OCI-LY7 (cell line): ENCODE measurements at regions not wholly inside any gene's neighbourhood (a gene's known extent, or its start where the extent isn't known, plus 50 kb on each side); places are given as distances from the start of the nearest gene placed in this dataset.

ENCODE experiments used
- BruUV-seq: library from RNA; stranded (reverse); fragments of 400-500 nt; replicated peaks from 2 replicates; lab custom pipeline; 2021; lab: Mats Ljungman, UMichigan
- CTCF ChIA-PET: fragments of 300-600 bp; sonication (Branson Sonifier 250); formaldehyde crosslinking; loops from one replicate; lab custom pipeline; 2022; ENCODE audit warnings: antibody characterized with exemption; ENCODE audit not compliant: unreplicated experiment; lab: Charles Lee
- POLR2A ChIA-PET: fragments of 300-600 bp; sonication (Branson Sonifier 250); formaldehyde crosslinking; loops from one replicate; lab custom pipeline; 2022; ENCODE audit warnings: antibody characterized with exemption; lab: Charles Lee
- DNase-seq: peaks from one replicate; pipeline ENCODE4 v3.0.0-alpha.2; 2015; ENCODE audit warnings: low spot score
- H2AFZ ChIP-seq: fragments of 200-600 bp; sonication (generic), shearing (Covaris generic); 2 replicates; pipeline ENCODE4 v1.6.1; 2014; ENCODE audit warnings: mild to moderate bottlenecking, antibody characterized with exemption, low read length, moderate library complexity
- H3K27ac ChIP-seq: fragments of 200-600 bp; sonication (generic); 2 replicates; pipeline ENCODE4 v1.5.1; 2014; ENCODE audit warnings: mixed run types, low read depth, mild to moderate bottlenecking, moderate library complexity, low read length, inconsistent platforms; ENCODE audit not compliant: poor library complexity, severe bottlenecking
- H3K36me3 ChIP-seq: fragments of 200-600 bp; sonication (generic); 2 replicates; pipeline ENCODE4 v1.6.1; 2014; ENCODE audit warnings: mild to moderate bottlenecking, antibody characterized with exemption, low read length, moderate library complexity, mixed read lengths; ENCODE audit not compliant: insufficient read depth
- H3K4me1 ChIP-seq: fragments of 200-600 bp; sonication (generic); 2 replicates; pipeline ENCODE4 v1.5.1; 2014; ENCODE audit warnings: mild to moderate bottlenecking, low read length; ENCODE audit not compliant: insufficient read depth, poor library complexity, severe bottlenecking
- H3K4me2 ChIP-seq: fragments of 200-600 bp; sonication (generic); 2 replicates; pipeline ENCODE4 v1.6.1; 2014; ENCODE audit warnings: mild to moderate bottlenecking, low read length
- H3K4me3 ChIP-seq: fragments of 200-600 bp; sonication (generic); 2 replicates; pipeline ENCODE4 v1.5.1; 2014; ENCODE audit warnings: mild to moderate bottlenecking, low read depth, low read length; ENCODE audit not compliant: poor library complexity, severe bottlenecking
- H3K79me2 ChIP-seq: fragments of 200-600 bp; sonication (generic); 2 replicates; pipeline ENCODE4 v1.6.1; 2016; ENCODE audit warnings: low read depth, mild to moderate bottlenecking, low read length, moderate library complexity, mixed read lengths; ENCODE audit not compliant: insufficient read depth
- H3K9me2 ChIP-seq: fragments of 200-600 bp; sonication (generic); 2 replicates; pipeline ENCODE4 v1.6.1; 2016; ENCODE audit warnings: mild to moderate bottlenecking, low read length, mixed read lengths; ENCODE audit not compliant: insufficient read depth
- H3K9me3 ChIP-seq: fragments of 200-600 bp; sonication (generic); 2 replicates; pipeline ENCODE4 v1.6.1; 2014; ENCODE audit warnings: mild to moderate bottlenecking, mixed run types, low read length, mixed read lengths
- H4K20me1 ChIP-seq: fragments of 200-600 bp; sonication (generic); 2 replicates; pipeline ENCODE4 v1.6.1; 2014; ENCODE audit warnings: mild to moderate bottlenecking, antibody characterized with exemption, low read length, moderate library complexity, mixed read lengths; ENCODE audit not compliant: insufficient read depth
- EZH2phosphoT487 ChIP-seq: fragments of 200-600 bp; sonication (generic); IDR thresholded peaks from 2 replicates; pipeline ENCODE4 v1.6.1; 2018; ENCODE audit warnings: low read depth, borderline replicate concordance, mild to moderate bottlenecking, mixed run types, antibody characterized with exemption, low read length, moderate library complexity, mixed read lengths
- intact Hi-C: fragments of 100-400 bp; cut with micrococcal nuclease; formaldehyde crosslinking; loops from one replicate; pipeline ENCODE4 v1.10.0; 2022; ENCODE audit not compliant: unreplicated experiment
- TF ChIP-seq, protein P1 (sequence below): fragments of 200-600 bp; sonication (generic); conservative IDR thresholded peaks from 2 replicates; pipeline ENCODE4 v1.5.1; 2014; ENCODE audit warnings: mild to moderate bottlenecking, antibody characterized with exemption, low read length, moderate library complexity, mixed read lengths

DNA sequence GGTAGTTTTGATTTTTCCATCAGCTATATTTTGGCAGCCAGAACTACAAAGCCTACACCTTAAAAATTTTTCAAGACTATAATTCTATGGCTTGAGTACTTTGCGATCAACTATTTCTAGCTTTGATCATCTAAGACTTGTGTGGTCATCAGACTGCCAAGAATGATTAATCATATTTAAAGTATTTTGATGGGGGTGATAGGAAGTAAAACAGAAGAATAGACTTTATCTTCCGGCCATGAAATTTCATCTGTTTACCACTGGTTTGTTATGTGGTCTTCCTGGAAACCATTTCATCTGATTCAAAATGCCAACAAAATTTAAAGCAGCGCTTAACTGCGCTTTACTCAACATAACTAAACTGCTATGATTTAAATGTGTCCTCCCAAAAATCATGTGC lies 706.8 kb downstream of the TRHDE start:
- intact Hi-C loops, result no loop called here
- POLR2A ChIA-PET, result no interaction called here
- Histone ChIP-seq H3K4me1 (no peaks in the 10 kb centered on the region), H4K20me1 (no peaks in the 10 kb centered on the region), H3K4me2 (no peak overlapping the region), H3K27ac (no peak overlapping the region), H3K9me2 (no peaks in the 10 kb centered on the region), H3K9me3 (no peaks in the 10 kb centered on the region), H3K4me3 (no peak overlapping the region), H3K79me2 (no peaks in the 10 kb centered on the region), H3K36me3 (no peaks in the 10 kb centered on the region), H2AFZ (no peak overlapping the region)
- no peak for TF ChIP-seq EZH2phosphoT487
- TF ChIP-seq, protein P1, sequence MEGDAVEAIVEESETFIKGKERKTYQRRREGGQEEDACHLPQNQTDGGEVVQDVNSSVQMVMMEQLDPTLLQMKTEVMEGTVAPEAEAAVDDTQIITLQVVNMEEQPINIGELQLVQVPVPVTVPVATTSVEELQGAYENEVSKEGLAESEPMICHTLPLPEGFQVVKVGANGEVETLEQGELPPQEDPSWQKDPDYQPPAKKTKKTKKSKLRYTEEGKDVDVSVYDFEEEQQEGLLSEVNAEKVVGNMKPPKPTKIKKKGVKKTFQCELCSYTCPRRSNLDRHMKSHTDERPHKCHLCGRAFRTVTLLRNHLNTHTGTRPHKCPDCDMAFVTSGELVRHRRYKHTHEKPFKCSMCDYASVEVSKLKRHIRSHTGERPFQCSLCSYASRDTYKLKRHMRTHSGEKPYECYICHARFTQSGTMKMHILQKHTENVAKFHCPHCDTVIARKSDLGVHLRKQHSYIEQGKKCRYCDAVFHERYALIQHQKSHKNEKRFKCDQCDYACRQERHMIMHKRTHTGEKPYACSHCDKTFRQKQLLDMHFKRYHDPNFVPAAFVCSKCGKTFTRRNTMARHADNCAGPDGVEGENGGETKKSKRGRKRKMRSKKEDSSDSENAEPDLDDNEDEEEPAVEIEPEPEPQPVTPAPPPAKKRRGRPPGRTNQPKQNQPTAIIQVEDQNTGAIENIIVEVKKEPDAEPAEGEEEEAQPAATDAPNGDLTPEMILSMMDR, result no peak
- no TSS peak for BruUV-seq
- CTCF ChIA-PET, result no interaction called here
- DNase-seq, result no peak

DNA sequence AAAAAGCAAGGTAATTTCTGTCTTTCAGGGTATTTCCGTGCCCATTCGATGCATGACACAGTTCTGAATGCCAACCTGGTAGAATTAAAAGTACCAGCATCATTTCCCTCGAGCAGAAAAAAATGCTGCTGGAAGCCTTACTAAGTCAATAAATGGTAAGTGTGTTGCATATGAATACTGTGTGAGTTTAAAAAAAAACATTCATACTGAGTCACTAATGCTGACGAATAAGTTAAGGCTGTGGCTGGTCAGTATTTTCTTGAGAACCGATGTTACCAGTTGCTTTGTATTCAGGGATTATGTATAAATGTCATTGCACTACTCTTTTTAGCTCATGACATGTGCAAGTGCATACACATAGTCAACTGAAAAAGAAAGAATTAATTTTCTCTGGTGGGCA lies 710.2 kb downstream of the TRHDE start:
- H3K79me2 ChIP-seq, result no peaks in the 10 kb centered on the region
- no peak for DNase-seq
- H3K4me3 ChIP-seq, result no peak overlapping the region
- no peaks in the 10 kb centered on the region for H3K9me3 ChIP-seq
- no peak overlapping the region for H2AFZ ChIP-seq
- intact Hi-C loops, result no loop called here
- no peak overlapping the region for H3K27ac ChIP-seq
- ChIA-PET POLR2A (no interaction called here), CTCF (no interaction called here)
- no peaks in the 10 kb centered on the region for H3K9me2 ChIP-seq
- no peaks in the 10 kb centered on the region for H4K20me1 ChIP-seq
- BruUV-seq, result no TSS peak
- no peaks in the 10 kb centered on the region for H3K36me3 ChIP-seq
- H3K4me1 ChIP-seq, result no peaks in the 10 kb centered on the region
- TF ChIP-seq EZH2phosphoT487, result no peak
- TF ChIP-seq, protein P1, result no peak
- no peak overlapping the region for H3K4me2 ChIP-seq

DNA sequence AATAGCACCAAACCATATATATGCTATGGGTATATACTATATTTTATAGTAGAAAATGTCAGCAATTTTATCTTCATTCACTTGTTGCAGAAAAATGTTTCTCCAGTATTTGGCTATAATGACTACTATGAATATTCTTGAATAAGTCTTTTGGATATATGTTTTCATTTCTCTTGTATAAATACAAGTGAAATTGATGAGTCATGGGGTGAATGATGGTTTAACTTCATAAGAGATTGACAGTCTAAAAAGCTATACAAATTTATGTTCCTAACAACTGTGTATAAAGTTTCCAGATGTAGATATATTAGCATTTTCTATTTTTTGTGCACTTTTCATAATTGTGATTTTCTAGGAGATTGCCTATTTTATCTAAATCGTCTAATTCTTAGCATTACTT lies 714.8 kb downstream of the TRHDE start:
- no peak overlapping the region for H2AFZ ChIP-seq
- H3K4me2 ChIP-seq, result no peak overlapping the region
- no peak for TF ChIP-seq EZH2phosphoT487
- TF ChIP-seq, protein P1, result no peak
- intact Hi-C loops, result no loop called here
- no TSS peak for BruUV-seq
- no peaks in the 10 kb centered on the region for H3K4me1 ChIP-seq
- CTCF ChIA-PET, result no interaction called here
- no peak overlapping the region for H3K27ac ChIP-seq
- DNase-seq, result no peak
- no peaks in the 10 kb centered on the region for H4K20me1 ChIP-seq
- no peaks in the 10 kb centered on the region for H3K79me2 ChIP-seq
- no peaks in the 10 kb centered on the region for H3K36me3 ChIP-seq
- no peaks in the 10 kb centered on the region for H3K9me2 ChIP-seq
- H3K9me3 ChIP-seq, result no peaks in the 10 kb centered on the region
- H3K4me3 ChIP-seq, result no peak overlapping the region
- POLR2A ChIA-PET, result no interaction called here
